Activated T-cell treated with anti-CD3 and anti-CD28 coated beads, Interleukin-2, amount 50 U/mL, for 24 hours (primary cell): ENCODE measurements at regions not wholly inside any gene's neighbourhood (a gene's known extent, or its start where the extent isn't known, plus 50 kb on each side); places are given as distances from the start of the nearest gene placed in this dataset.

Source experiments
- DNase-seq: peaks from one replicate; pipeline ENCODE4 v3.0.0-alpha.2; 2020
- H3K27ac Mint-ChIP-seq: 2 replicates; pipeline ENCODE4 v1.8.0; 2020; ENCODE audit warnings: mild to moderate bottlenecking, mixed read lengths
- H3K27me3 Mint-ChIP-seq: 2 replicates; pipeline ENCODE4 v1.8.0; 2020; ENCODE audit warnings: mixed read lengths
- H3K36me3 Mint-ChIP-seq: 2 replicates; pipeline ENCODE4 v1.8.0; 2020; ENCODE audit warnings: low read depth, mixed read lengths
- H3K4me1 Mint-ChIP-seq: 2 replicates; pipeline ENCODE4 v1.8.0; 2020; ENCODE audit warnings: low read depth, mixed read lengths
- H3K4me3 Mint-ChIP-seq: 2 replicates; pipeline ENCODE4 v1.8.0; 2020; ENCODE audit warnings: mild to moderate bottlenecking, moderate library complexity, mixed read lengths
- H3K9me3 Mint-ChIP-seq: 2 replicates; pipeline ENCODE4 v1.8.0; 2020; ENCODE audit warnings: mixed read lengths

DNA sequence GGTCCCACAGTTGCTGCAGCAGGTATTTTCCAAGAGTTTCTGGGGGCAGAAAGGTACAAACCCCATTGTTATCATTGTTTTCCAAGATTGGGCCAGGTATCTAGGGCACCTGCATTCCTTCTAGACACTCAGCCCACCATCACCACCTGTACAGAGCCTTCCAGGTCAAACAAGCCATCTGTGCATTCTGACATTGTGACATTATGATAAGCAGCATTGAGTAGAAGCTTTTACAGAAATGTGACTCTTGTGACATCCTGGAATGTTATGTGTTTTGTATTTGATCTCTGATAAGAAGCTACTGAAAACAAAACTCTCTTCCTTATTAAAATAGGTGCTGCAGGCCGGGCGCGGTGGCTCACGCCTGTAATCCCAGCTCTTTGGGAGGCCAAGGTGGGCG lies 128.1 kb upstream of the CCN2 start:
- H3K4me1 Mint-ChIP-seq: no peaks in the 10 kb centered on the region
- H3K4me3 Mint-ChIP-seq: no peak overlapping the region

GRCh38 chr6:132076452-132076851 lies 125.3 kb upstream of the CCN2 start:
- Mint-ChIP-seq H3K36me3 (no peaks in the 10 kb centered on the region), H3K9me3 (no peaks in the 10 kb centered on the region), H3K4me3 (no peak overlapping the region), H3K27ac (no peak overlapping the region), H3K4me1 (no peaks in the 10 kb centered on the region), H3K27me3 (no peaks in the 10 kb centered on the region)
- no peak for DNase-seq

More for the DNA sequence above, 128.1 kb upstream of the CCN2 start:
- H3K36me3 Mint-ChIP-seq: no peaks in the 10 kb centered on the region
- H3K27me3 Mint-ChIP-seq: no peaks in the 10 kb centered on the region
- no peaks in the 10 kb centered on the region for H3K9me3 Mint-ChIP-seq
- no peak for DNase-seq
- H3K27ac Mint-ChIP-seq: no peak overlapping the region

- Mint-ChIP-seq H3K27me3 (no peaks in the 10 kb centered on the region), H3K36me3 (no peaks in the 10 kb centered on the region), H3K27ac (no peak overlapping the region)
Observed at GRCh38 chr6:132072831-132073230, 121.7 kb upstream of the CCN2 start.

DNA sequence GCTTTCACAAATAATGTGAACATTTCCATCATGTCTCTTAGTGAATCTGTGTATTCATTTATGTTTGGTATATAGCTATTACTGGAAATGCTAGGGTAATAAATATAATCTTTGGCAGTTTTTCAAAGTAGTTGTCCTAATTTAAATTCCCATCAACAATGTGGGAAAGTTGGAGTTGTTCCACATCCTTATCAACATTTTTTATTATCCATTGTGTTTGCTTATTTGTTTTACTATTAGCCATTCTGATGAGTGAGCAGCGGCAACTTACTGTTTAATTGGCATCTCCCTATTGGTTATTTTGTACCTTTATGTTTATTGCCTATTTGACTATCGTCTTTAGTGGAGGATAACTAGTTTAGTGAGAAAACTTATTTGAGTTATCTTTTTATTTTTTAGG lies 121.1 kb upstream of the CCN2 start:
- no peaks in the 10 kb centered on the region for H3K9me3 Mint-ChIP-seq
- H3K4me1 Mint-ChIP-seq: no peaks in the 10 kb centered on the region
- H3K4me3 Mint-ChIP-seq: no peak overlapping the region
- no peak for DNase-seq
- no peaks in the 10 kb centered on the region for H3K27me3 Mint-ChIP-seq
- H3K36me3 Mint-ChIP-seq: no peaks in the 10 kb centered on the region
- no peak overlapping the region for H3K27ac Mint-ChIP-seq

More at GRCh38 chr6:132072831-132073230, 121.7 kb upstream of the CCN2 start:
- DNase-seq: no peak
- no peaks in the 10 kb centered on the region for H3K9me3 Mint-ChIP-seq
- H3K4me1 Mint-ChIP-seq: no peaks in the 10 kb centered on the region
- no peak overlapping the region for H3K4me3 Mint-ChIP-seq

DNA sequence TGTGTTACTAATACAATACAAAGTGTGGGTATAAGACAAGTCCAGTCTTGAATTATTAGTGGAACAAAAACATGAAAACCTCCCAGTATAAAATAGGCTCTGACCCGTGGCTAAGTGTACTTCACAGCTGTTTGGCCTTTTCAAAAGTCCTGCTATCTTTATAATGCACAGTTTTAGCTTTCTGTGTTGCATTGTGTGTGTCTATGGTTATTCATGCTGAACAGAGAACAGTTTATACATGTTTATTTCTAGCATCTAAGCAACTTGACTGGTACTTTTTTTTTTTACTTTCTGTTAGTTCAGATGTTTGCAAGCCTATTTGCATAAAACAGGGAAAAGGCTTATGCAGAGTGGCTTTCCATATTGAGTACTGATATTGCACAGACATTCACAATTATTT lies 119.2 kb upstream of the CCN2 start:
- Mint-ChIP-seq H3K4me3 (no peak overlapping the region), H3K27me3 (no peaks in the 10 kb centered on the region), H3K36me3 (no peaks in the 10 kb centered on the region), H3K9me3 (no peaks in the 10 kb centered on the region), H3K4me1 (no peaks in the 10 kb centered on the region), H3K27ac (no peak overlapping the region)
- no peak for DNase-seq

DNA sequence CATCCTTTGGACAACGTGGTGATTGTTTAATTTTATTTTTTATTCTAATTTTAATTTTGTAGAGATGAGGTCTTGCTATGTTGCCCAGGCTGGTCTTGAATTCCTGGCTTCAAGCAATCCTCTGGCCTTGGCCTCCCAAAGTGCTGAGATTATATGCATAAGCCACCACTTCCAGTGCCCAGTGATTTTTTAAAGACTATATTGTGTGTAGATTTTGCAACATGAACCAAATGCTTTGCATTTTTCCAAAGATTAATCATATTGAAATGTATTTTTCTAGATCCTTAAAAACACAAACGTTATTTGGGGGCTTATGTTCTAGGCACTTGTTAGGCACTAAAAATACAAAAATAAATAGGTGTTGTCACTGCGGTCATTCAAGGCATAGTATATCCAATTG lies 117.6 kb upstream of the CCN2 start:
- no peaks in the 10 kb centered on the region for H3K4me1 Mint-ChIP-seq
- H3K9me3 Mint-ChIP-seq: no peaks in the 10 kb centered on the region
- H3K36me3 Mint-ChIP-seq: no peaks in the 10 kb centered on the region
- no peak for DNase-seq
- H3K27ac Mint-ChIP-seq: no peak overlapping the region
- no peaks in the 10 kb centered on the region for H3K27me3 Mint-ChIP-seq
- no peak overlapping the region for H3K4me3 Mint-ChIP-seq

DNA sequence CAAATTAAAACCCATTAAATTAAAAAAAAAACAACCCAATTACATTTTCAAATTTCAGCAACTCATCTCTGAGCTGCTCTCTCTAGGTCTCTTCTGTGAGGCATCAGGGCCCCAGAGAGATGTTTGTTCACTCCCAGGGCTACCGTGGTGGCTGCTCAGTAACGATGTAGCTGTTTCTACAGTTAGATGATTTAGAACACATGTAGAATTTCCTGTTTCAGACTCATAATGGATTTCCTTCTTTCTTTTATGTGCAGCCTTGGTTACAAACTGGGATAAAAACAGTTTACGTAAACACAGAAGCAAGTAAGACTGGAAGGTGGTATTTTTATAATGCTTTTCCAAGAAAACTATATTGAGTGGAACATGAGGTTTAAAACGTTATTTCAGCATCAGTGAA lies 116.1 kb upstream of the CCN2 start:
- DNase-seq: no peak
- Mint-ChIP-seq H3K4me1 (no peaks in the 10 kb centered on the region), H3K9me3 (no peaks in the 10 kb centered on the region), H3K36me3 (no peaks in the 10 kb centered on the region), H3K27ac (no peak overlapping the region), H3K4me3 (no peak overlapping the region), H3K27me3 (no peaks in the 10 kb centered on the region)

DNA sequence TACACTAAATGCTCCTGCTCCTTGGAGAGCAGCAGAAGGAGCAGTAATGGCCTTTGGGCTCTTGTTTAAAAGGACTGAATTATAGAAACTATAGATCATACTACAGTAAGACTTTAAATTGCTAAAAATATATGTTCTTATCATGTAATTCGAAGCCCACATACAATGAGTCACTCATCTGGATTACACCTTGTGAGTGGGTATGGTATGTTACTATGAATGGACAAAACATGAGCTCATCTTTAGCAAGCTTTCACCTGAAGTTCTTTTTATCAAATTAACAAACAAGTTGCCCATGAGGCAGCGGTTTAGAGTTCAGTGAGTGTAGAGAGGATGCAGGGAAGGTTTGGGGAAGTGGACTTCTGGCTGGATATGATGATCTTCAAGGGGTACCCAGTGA lies 114.4 kb upstream of the CCN2 start:
- Mint-ChIP-seq H3K27ac (no peak overlapping the region), H3K4me1 (no peaks in the 10 kb centered on the region), H3K36me3 (no peaks in the 10 kb centered on the region), H3K27me3 (peaks cover 5% of the 10 kb centered on the region), H3K9me3 (no peaks in the 10 kb centered on the region), H3K4me3 (no peak overlapping the region)
- no peak for DNase-seq

GRCh38 chr6:132063738-132064137 lies 112.6 kb upstream of the CCN2 start:
- H3K36me3 Mint-ChIP-seq: no peaks in the 10 kb centered on the region
- no peaks in the 10 kb centered on the region for H3K4me1 Mint-ChIP-seq
- H3K4me3 Mint-ChIP-seq: no peak overlapping the region
- H3K27me3 Mint-ChIP-seq: peaks cover 5% of the 10 kb centered on the region
- H3K27ac Mint-ChIP-seq: no peak overlapping the region
- DNase-seq: no peak
- H3K9me3 Mint-ChIP-seq: no peaks in the 10 kb centered on the region

DNA sequence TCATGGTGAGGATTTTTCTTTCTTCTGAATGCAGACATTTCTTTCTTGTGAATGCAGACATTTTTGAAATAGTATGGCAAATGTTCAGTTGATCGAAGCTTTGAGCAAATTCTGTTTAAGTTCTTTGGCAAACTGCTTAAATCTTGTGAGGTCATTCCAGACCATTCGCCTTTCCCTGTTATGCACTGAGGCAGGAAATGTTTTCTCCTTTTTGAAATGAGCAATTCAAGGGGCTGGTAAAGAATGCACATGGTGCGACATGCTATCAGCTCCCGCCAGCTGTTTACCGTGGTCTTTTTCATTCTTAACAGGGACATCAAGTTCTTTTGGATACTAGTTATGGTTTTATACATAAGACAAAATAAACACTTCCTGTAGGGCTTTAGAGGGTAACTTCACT lies 112.0 kb upstream of the CCN2 start:
- H3K4me1 Mint-ChIP-seq: no peaks in the 10 kb centered on the region
- no peak overlapping the region for H3K4me3 Mint-ChIP-seq
- peaks cover 5% of the 10 kb centered on the region for H3K27me3 Mint-ChIP-seq
- no peaks in the 10 kb centered on the region for H3K36me3 Mint-ChIP-seq
- no peaks in the 10 kb centered on the region for H3K9me3 Mint-ChIP-seq
- DNase-seq: no peak
- H3K27ac Mint-ChIP-seq: no peak overlapping the region

DNA sequence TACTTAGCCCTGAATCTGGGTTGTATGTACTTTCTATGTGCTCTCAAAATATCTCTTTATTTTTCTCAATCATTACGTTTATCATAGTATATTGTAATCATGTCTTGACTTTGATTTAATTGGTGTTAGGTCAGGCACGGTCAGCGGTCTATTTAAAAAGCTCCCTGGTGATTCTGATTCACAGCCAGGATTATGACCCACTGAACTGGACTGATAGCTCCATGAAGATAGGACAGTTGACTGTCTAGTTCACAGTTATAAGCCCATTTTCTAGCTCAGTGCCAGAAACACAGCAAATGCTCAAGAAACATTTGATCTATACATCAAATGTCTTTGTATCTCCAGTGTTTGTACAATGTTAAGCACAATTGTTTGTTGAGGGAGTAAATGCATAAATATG lies 111.5 kb upstream of the CCN2 start:
- no peak for DNase-seq
- no peak overlapping the region for H3K27ac Mint-ChIP-seq
- no peaks in the 10 kb centered on the region for H3K4me1 Mint-ChIP-seq
- no peak overlapping the region for H3K4me3 Mint-ChIP-seq
- H3K36me3 Mint-ChIP-seq: no peaks in the 10 kb centered on the region
- no peaks in the 10 kb centered on the region for H3K9me3 Mint-ChIP-seq
- peaks cover 5% of the 10 kb centered on the region for H3K27me3 Mint-ChIP-seq

DNA sequence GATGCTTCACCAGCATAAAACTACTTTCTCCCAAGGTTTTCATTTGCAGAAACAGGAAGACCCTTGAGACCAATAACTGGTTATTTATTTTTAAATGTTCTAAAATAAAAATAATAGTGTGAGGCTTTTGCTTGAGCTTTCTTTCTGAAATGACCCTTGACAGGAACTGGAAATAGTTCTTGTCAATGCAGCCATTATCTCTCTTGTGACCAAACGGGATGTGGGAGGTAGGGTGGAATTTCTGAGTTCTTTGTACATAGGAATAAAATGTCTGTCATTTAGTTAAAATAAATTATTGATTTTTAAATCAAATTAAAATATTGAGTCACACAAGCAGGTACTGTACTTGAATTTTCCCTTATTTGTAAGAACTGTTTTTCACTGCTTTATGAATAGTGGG lies 110.2 kb upstream of the CCN2 start:
- Mint-ChIP-seq H3K9me3 (no peaks in the 10 kb centered on the region), H3K27me3 (peaks cover 5% of the 10 kb centered on the region), H3K4me1 (no peaks in the 10 kb centered on the region), H3K4me3 (no peak overlapping the region), H3K36me3 (no peaks in the 10 kb centered on the region), H3K27ac (no peak overlapping the region)
- no peak for DNase-seq

DNA sequence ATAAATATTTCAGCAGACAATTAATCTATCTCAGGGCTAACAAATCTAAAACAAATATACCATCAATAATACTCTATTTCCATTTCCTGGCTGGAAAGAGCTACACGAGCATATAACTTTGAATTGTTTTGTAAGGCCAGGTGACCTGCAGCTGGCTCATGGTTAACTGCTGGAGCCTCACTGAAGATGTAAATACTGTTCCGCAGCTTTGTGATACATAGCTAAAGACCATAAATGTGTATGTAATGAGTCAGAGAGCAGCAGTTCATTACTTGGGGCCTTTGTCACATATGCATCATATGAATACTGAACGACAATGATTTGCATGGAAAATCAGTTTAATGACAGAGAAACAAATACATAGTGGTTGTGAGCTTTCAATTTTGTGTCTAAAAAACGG lies 109.4 kb upstream of the CCN2 start:
- no peaks in the 10 kb centered on the region for H3K4me1 Mint-ChIP-seq
- peaks cover 2% of the 10 kb centered on the region for H3K9me3 Mint-ChIP-seq

GRCh38 chr6:132058975-132059374 lies 107.8 kb upstream of the CCN2 start:
- DNase-seq: no peak
- peaks cover 5% of the 10 kb centered on the region for H3K27me3 Mint-ChIP-seq
- H3K9me3 Mint-ChIP-seq: peaks cover 2% of the 10 kb centered on the region
- H3K4me1 Mint-ChIP-seq: no peaks in the 10 kb centered on the region
- no peak overlapping the region for H3K27ac Mint-ChIP-seq
- H3K36me3 Mint-ChIP-seq: no peaks in the 10 kb centered on the region
- no peak overlapping the region for H3K4me3 Mint-ChIP-seq

More for the DNA sequence above, 109.4 kb upstream of the CCN2 start:
- no peak for DNase-seq
- Mint-ChIP-seq H3K27me3 (peaks cover 5% of the 10 kb centered on the region), H3K4me3 (no peak overlapping the region), H3K36me3 (no peaks in the 10 kb centered on the region), H3K27ac (no peak overlapping the region)

- no peak for DNase-seq
- Mint-ChIP-seq H3K36me3 (no peaks in the 10 kb centered on the region), H3K4me3 (no peak overlapping the region), H3K9me3 (peaks cover 2% of the 10 kb centered on the region), H3K4me1 (no peaks in the 10 kb centered on the region), H3K27me3 (peaks cover 2% of the 10 kb centered on the region), H3K27ac (no peak overlapping the region)
Observed at GRCh38 chr6:132054525-132054924, 103.4 kb upstream of the CCN2 start.

DNA sequence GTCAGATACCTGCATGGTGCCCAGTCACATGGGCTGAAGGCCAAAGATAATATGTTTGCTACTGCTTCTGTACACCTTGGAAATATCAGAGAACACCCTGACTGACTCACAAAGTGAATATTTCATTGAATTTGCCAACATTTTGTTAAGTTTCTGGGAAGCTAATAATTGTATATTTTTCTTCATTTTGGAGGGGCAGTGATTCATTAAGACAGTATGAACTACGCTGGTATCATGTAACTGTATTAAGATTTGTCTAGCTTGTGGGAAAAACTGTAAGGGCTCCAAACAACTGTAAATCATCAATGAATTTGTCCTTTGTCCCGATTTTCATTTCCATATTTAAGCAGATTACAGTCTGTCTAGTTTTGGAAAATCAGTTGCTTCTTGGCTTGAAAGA lies 102.3 kb upstream of the CCN2 start:
- Mint-ChIP-seq H3K27ac (no peak overlapping the region), H3K27me3 (peaks cover 2% of the 10 kb centered on the region), H3K4me3 (no peak overlapping the region), H3K9me3 (peaks cover 2% of the 10 kb centered on the region), H3K4me1 (no peaks in the 10 kb centered on the region), H3K36me3 (no peaks in the 10 kb centered on the region)
- DNase-seq: no peak
